ENCODE measurements at regions not wholly inside any gene's neighbourhood (a gene's known extent, or its start where the extent isn't known, plus 50 kb on each side); places are given as distances from the start of the nearest gene placed in this dataset.

GRCh38 chr7:11950281-11950680, 118.3 kb upstream of the THSD7A start:
- Histone ChIP-seq H3K9ac (ENCODE audit: low read depth in 1 of 2, low read length in 2 of 2) (no peak overlapping the region), H3K27me3 (ENCODE audit: control insufficient read depth in 2 of 2, insufficient read depth in 2 of 2, low read length in 2 of 2) (no peaks in the 10 kb centered on the region), H3K4me3 (ENCODE audit: low read length in 2 of 2) (no peak overlapping the region), H3K4me1 (ENCODE audit: control insufficient read depth in 2 of 2, insufficient read depth in 2 of 2, low read length in 2 of 2) (no peaks in the 10 kb centered on the region), H3K27ac (ENCODE audit: low read depth in 2 of 2, low read length in 2 of 2) (no peak overlapping the region), H3K36me3 (ENCODE audit: control insufficient read depth in 2 of 2, insufficient read depth in 2 of 2, low read length in 2 of 2) (no peaks in the 10 kb centered on the region), H3K9me3 (ENCODE audit: control insufficient read depth in 2 of 2, low read length in 2 of 2) (no peaks in the 10 kb centered on the region)

GRCh38 chr7:11950942-11951341, 118.9 kb upstream of the THSD7A start:
- no peak overlapping the region for H3K9ac ChIP-seq (ENCODE audit: low read depth in 1 of 2, low read length in 2 of 2)
- H3K27me3 ChIP-seq (ENCODE audit: control insufficient read depth in 2 of 2, insufficient read depth in 2 of 2, low read length in 2 of 2), result no peaks in the 10 kb centered on the region
- H3K4me1 ChIP-seq (ENCODE audit: control insufficient read depth in 2 of 2, insufficient read depth in 2 of 2, low read length in 2 of 2), result no peaks in the 10 kb centered on the region
- H3K27ac ChIP-seq (ENCODE audit: low read depth in 2 of 2, low read length in 2 of 2), result no peak overlapping the region
- H3K36me3 ChIP-seq (ENCODE audit: control insufficient read depth in 2 of 2, insufficient read depth in 2 of 2, low read length in 2 of 2), result no peaks in the 10 kb centered on the region
- H3K4me3 ChIP-seq (ENCODE audit: low read length in 2 of 2), result no peak overlapping the region
- no peaks in the 10 kb centered on the region for H3K9me3 ChIP-seq (ENCODE audit: control insufficient read depth in 2 of 2, low read length in 2 of 2)

- Histone ChIP-seq H3K27ac (ENCODE audit: low read depth in 2 of 2, low read length in 2 of 2) (no peak overlapping the region), H3K4me1 (ENCODE audit: control insufficient read depth in 2 of 2, insufficient read depth in 2 of 2, low read length in 2 of 2) (no peaks in the 10 kb centered on the region), H3K9ac (ENCODE audit: low read depth in 1 of 2, low read length in 2 of 2) (no peak overlapping the region), H3K27me3 (ENCODE audit: control insufficient read depth in 2 of 2, insufficient read depth in 2 of 2, low read length in 2 of 2) (no peaks in the 10 kb centered on the region), H3K36me3 (ENCODE audit: control insufficient read depth in 2 of 2, insufficient read depth in 2 of 2, low read length in 2 of 2) (no peaks in the 10 kb centered on the region), H3K4me3 (ENCODE audit: low read length in 2 of 2) (no peak overlapping the region), H3K9me3 (ENCODE audit: control insufficient read depth in 2 of 2, low read length in 2 of 2) (no peaks in the 10 kb centered on the region)
Observed at GRCh38 chr7:11951909-11952308, 119.9 kb upstream of the THSD7A start.

GRCh38 chr7:11952972-11953371, 121.0 kb upstream of the THSD7A start:
- no peak overlapping the region for H3K9ac ChIP-seq (ENCODE audit: low read depth in 1 of 2, low read length in 2 of 2)

GRCh38 chr7:11956991-11957390, 125.0 kb upstream of the THSD7A start:
- H3K36me3 ChIP-seq (ENCODE audit: control insufficient read depth in 2 of 2, insufficient read depth in 2 of 2, low read length in 2 of 2), result no peaks in the 10 kb centered on the region
- no peak overlapping the region for H3K9ac ChIP-seq (ENCODE audit: low read depth in 1 of 2, low read length in 2 of 2)
- no peaks in the 10 kb centered on the region for H3K4me1 ChIP-seq (ENCODE audit: control insufficient read depth in 2 of 2, insufficient read depth in 2 of 2, low read length in 2 of 2)
- no peaks in the 10 kb centered on the region for H3K9me3 ChIP-seq (ENCODE audit: control insufficient read depth in 2 of 2, low read length in 2 of 2)
- no peak overlapping the region for H3K4me3 ChIP-seq (ENCODE audit: low read length in 2 of 2)
- H3K27me3 ChIP-seq (ENCODE audit: control insufficient read depth in 2 of 2, insufficient read depth in 2 of 2, low read length in 2 of 2), result no peaks in the 10 kb centered on the region
- no peak overlapping the region for H3K27ac ChIP-seq (ENCODE audit: low read depth in 2 of 2, low read length in 2 of 2)

More at GRCh38 chr7:11952972-11953371, 121.0 kb upstream of the THSD7A start:
- Histone ChIP-seq H3K4me1 (ENCODE audit: control insufficient read depth in 2 of 2, insufficient read depth in 2 of 2, low read length in 2 of 2) (no peaks in the 10 kb centered on the region), H3K27ac (ENCODE audit: low read depth in 2 of 2, low read length in 2 of 2) (no peak overlapping the region), H3K9me3 (ENCODE audit: control insufficient read depth in 2 of 2, low read length in 2 of 2) (no peaks in the 10 kb centered on the region), H3K27me3 (ENCODE audit: control insufficient read depth in 2 of 2, insufficient read depth in 2 of 2, low read length in 2 of 2) (no peaks in the 10 kb centered on the region), H3K36me3 (ENCODE audit: control insufficient read depth in 2 of 2, insufficient read depth in 2 of 2, low read length in 2 of 2) (no peaks in the 10 kb centered on the region), H3K4me3 (ENCODE audit: low read length in 2 of 2) (no peak overlapping the region)

GRCh38 chr7:11957956-11958355, 126.0 kb upstream of the THSD7A start:
- no peak overlapping the region for H3K27ac ChIP-seq (ENCODE audit: low read depth in 2 of 2, low read length in 2 of 2)
- no peak overlapping the region for H3K9ac ChIP-seq (ENCODE audit: low read depth in 1 of 2, low read length in 2 of 2)
- H3K36me3 ChIP-seq (ENCODE audit: control insufficient read depth in 2 of 2, insufficient read depth in 2 of 2, low read length in 2 of 2), result no peaks in the 10 kb centered on the region
- no peaks in the 10 kb centered on the region for H3K27me3 ChIP-seq (ENCODE audit: control insufficient read depth in 2 of 2, insufficient read depth in 2 of 2, low read length in 2 of 2)
- no peaks in the 10 kb centered on the region for H3K9me3 ChIP-seq (ENCODE audit: control insufficient read depth in 2 of 2, low read length in 2 of 2)
- H3K4me3 ChIP-seq (ENCODE audit: low read length in 2 of 2), result no peak overlapping the region
- H3K4me1 ChIP-seq (ENCODE audit: control insufficient read depth in 2 of 2, insufficient read depth in 2 of 2, low read length in 2 of 2), result no peaks in the 10 kb centered on the region

GRCh38 chr7:11959121-11959520, 127.1 kb upstream of the THSD7A start:
- Histone ChIP-seq H3K9me3 (ENCODE audit: control insufficient read depth in 2 of 2, low read length in 2 of 2) (no peaks in the 10 kb centered on the region), H3K9ac (ENCODE audit: low read depth in 1 of 2, low read length in 2 of 2) (no peak overlapping the region), H3K27ac (ENCODE audit: low read depth in 2 of 2, low read length in 2 of 2) (no peak overlapping the region), H3K36me3 (ENCODE audit: control insufficient read depth in 2 of 2, insufficient read depth in 2 of 2, low read length in 2 of 2) (no peaks in the 10 kb centered on the region), H3K4me3 (ENCODE audit: low read length in 2 of 2) (no peak overlapping the region), H3K4me1 (ENCODE audit: control insufficient read depth in 2 of 2, insufficient read depth in 2 of 2, low read length in 2 of 2) (no peaks in the 10 kb centered on the region), H3K27me3 (ENCODE audit: control insufficient read depth in 2 of 2, insufficient read depth in 2 of 2, low read length in 2 of 2) (no peaks in the 10 kb centered on the region)

- no peak overlapping the region for H3K27ac ChIP-seq (ENCODE audit: low read depth in 2 of 2, low read length in 2 of 2)
- no peak overlapping the region for H3K4me3 ChIP-seq (ENCODE audit: low read length in 2 of 2)
- no peaks in the 10 kb centered on the region for H3K27me3 ChIP-seq (ENCODE audit: control insufficient read depth in 2 of 2, insufficient read depth in 2 of 2, low read length in 2 of 2)
- H3K9me3 ChIP-seq (ENCODE audit: control insufficient read depth in 2 of 2, low read length in 2 of 2), result no peaks in the 10 kb centered on the region
- H3K36me3 ChIP-seq (ENCODE audit: control insufficient read depth in 2 of 2, insufficient read depth in 2 of 2, low read length in 2 of 2), result no peaks in the 10 kb centered on the region
- H3K9ac ChIP-seq (ENCODE audit: low read depth in 1 of 2, low read length in 2 of 2), result no peak overlapping the region
- no peaks in the 10 kb centered on the region for H3K4me1 ChIP-seq (ENCODE audit: control insufficient read depth in 2 of 2, insufficient read depth in 2 of 2, low read length in 2 of 2)
Observed at GRCh38 chr7:11960621-11961020, 128.6 kb upstream of the THSD7A start.

- no peak overlapping the region for H3K4me3 ChIP-seq (ENCODE audit: low read length in 2 of 2)
- H3K27me3 ChIP-seq (ENCODE audit: control insufficient read depth in 2 of 2, insufficient read depth in 2 of 2, low read length in 2 of 2), result no peaks in the 10 kb centered on the region
- peaks cover 0 to 3% of the 10 kb centered on the region in 2 donors for H3K4me1 ChIP-seq (ENCODE audit: control insufficient read depth in 2 of 2, insufficient read depth in 2 of 2, low read length in 2 of 2)
- H3K9ac ChIP-seq (ENCODE audit: low read depth in 1 of 2, low read length in 2 of 2), result no peak overlapping the region
- no peaks in the 10 kb centered on the region for H3K36me3 ChIP-seq (ENCODE audit: control insufficient read depth in 2 of 2, insufficient read depth in 2 of 2, low read length in 2 of 2)
- no peak overlapping the region for H3K27ac ChIP-seq (ENCODE audit: low read depth in 2 of 2, low read length in 2 of 2)
- no peaks in the 10 kb centered on the region for H3K9me3 ChIP-seq (ENCODE audit: control insufficient read depth in 2 of 2, low read length in 2 of 2)
Observed at GRCh38 chr7:11969643-11970042, 137.6 kb upstream of the THSD7A start.

- H3K36me3 ChIP-seq (ENCODE audit: control insufficient read depth in 2 of 2, insufficient read depth in 2 of 2, low read length in 2 of 2), result no peaks in the 10 kb centered on the region
- no peak overlapping the region for H3K27ac ChIP-seq (ENCODE audit: low read depth in 2 of 2, low read length in 2 of 2)
- H3K9ac ChIP-seq (ENCODE audit: low read depth in 1 of 2, low read length in 2 of 2), result no peak overlapping the region
- H3K4me3 ChIP-seq (ENCODE audit: low read length in 2 of 2), result no peak overlapping the region
- H3K27me3 ChIP-seq (ENCODE audit: control insufficient read depth in 2 of 2, insufficient read depth in 2 of 2, low read length in 2 of 2), result no peaks in the 10 kb centered on the region
- H3K4me1 ChIP-seq (ENCODE audit: control insufficient read depth in 2 of 2, insufficient read depth in 2 of 2, low read length in 2 of 2), result peaks cover 0 to 3% of the 10 kb centered on the region in 2 donors
- H3K9me3 ChIP-seq (ENCODE audit: control insufficient read depth in 2 of 2, low read length in 2 of 2), result no peaks in the 10 kb centered on the region
Observed at GRCh38 chr7:11970132-11970531, 138.1 kb upstream of the THSD7A start.

- Histone ChIP-seq H3K27me3 (ENCODE audit: control insufficient read depth in 2 of 2, insufficient read depth in 2 of 2, low read length in 2 of 2) (no peaks in the 10 kb centered on the region), H3K9me3 (ENCODE audit: control insufficient read depth in 2 of 2, low read length in 2 of 2) (no peaks in the 10 kb centered on the region), H3K4me1 (ENCODE audit: control insufficient read depth in 2 of 2, insufficient read depth in 2 of 2, low read length in 2 of 2) (no peaks in the 10 kb centered on the region), H3K36me3 (ENCODE audit: control insufficient read depth in 2 of 2, insufficient read depth in 2 of 2, low read length in 2 of 2) (no peaks in the 10 kb centered on the region), H3K27ac (ENCODE audit: low read depth in 2 of 2, low read length in 2 of 2) (no peak overlapping the region), H3K4me3 (ENCODE audit: low read length in 2 of 2) (no peak overlapping the region), H3K9ac (ENCODE audit: low read depth in 1 of 2, low read length in 2 of 2) (no peak overlapping the region)
Observed at GRCh38 chr7:11985376-11985775, 153.4 kb upstream of the THSD7A start.

Measured in mucosa of rectum (tissue), 2 donors.